Brain microvascular endothelial cell (primary cell): ENCODE measurements at regions not wholly inside any gene's neighbourhood (a gene's known extent, or its start where the extent isn't known, plus 50 kb on each side); places are given as distances from the start of the nearest gene placed in this dataset.
"Not testable (repeated sequence)": the region's sequence is repeated elsewhere in the genome, so short reads cannot be mapped to it uniquely, and the experiment has no call there.

Experiments
- DNase-seq: peaks from one replicate; pipeline ENCODE4 v3.0.0-alpha.2; 2020
- H3K27ac ChIP-seq: fragments of 250-450 bp; sonication (Bioruptor Pico); 2 replicates; pipeline ENCODE4 v1.5.1; 2020; ENCODE audit warnings: mild to moderate bottlenecking, moderate library complexity
- H3K27me3 ChIP-seq: fragments of 250-450 bp; sonication (Bioruptor Pico); replicated peaks from 2 replicates; pipeline ENCODE4 v1.5.1; 2020; ENCODE audit warnings: mild to moderate bottlenecking
- H3K36me3 ChIP-seq: fragments of 250-450 bp; sonication (Bioruptor Pico); replicated peaks from 2 replicates; pipeline ENCODE4 v1.5.1; 2020; ENCODE audit warnings: mild to moderate bottlenecking
- H3K4me3 ChIP-seq: 2 replicates; pipeline ENCODE4 v1.5.1; 2011; ENCODE audit warnings: low read depth, mild to moderate bottlenecking, control low read depth, low read length, moderate library complexity
- in situ Hi-C: cut with HindIII; loops from 2 replicates; pipeline ENCODE4 v1.10.0; 2017; ENCODE audit warnings: low sequenced_read_pairs, low pct_ligation_motif_present
- TF ChIP-seq, protein P1 (sequence below): IDR thresholded peaks from 2 replicates; pipeline ENCODE4 v1.5.1; 2011; ENCODE audit warnings: low read depth, mild to moderate bottlenecking, moderate library complexity, low read length, control low read depth, inconsistent platforms; ENCODE audit errors: missing control alignments

GRCh38 chr6:8619853-8620252 lies 184.5 kb upstream of the SLC35B3 start:
- no peak for DNase-seq
- Histone ChIP-seq H3K4me3 (no peak overlapping the region), H3K27ac (no peak overlapping the region), H3K27me3 (no peaks in the 10 kb centered on the region), H3K36me3 (no peaks in the 10 kb centered on the region)
- in situ Hi-C loops, result no loop called here
- TF ChIP-seq, protein P1, sequence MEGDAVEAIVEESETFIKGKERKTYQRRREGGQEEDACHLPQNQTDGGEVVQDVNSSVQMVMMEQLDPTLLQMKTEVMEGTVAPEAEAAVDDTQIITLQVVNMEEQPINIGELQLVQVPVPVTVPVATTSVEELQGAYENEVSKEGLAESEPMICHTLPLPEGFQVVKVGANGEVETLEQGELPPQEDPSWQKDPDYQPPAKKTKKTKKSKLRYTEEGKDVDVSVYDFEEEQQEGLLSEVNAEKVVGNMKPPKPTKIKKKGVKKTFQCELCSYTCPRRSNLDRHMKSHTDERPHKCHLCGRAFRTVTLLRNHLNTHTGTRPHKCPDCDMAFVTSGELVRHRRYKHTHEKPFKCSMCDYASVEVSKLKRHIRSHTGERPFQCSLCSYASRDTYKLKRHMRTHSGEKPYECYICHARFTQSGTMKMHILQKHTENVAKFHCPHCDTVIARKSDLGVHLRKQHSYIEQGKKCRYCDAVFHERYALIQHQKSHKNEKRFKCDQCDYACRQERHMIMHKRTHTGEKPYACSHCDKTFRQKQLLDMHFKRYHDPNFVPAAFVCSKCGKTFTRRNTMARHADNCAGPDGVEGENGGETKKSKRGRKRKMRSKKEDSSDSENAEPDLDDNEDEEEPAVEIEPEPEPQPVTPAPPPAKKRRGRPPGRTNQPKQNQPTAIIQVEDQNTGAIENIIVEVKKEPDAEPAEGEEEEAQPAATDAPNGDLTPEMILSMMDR, result no peak

DNA sequence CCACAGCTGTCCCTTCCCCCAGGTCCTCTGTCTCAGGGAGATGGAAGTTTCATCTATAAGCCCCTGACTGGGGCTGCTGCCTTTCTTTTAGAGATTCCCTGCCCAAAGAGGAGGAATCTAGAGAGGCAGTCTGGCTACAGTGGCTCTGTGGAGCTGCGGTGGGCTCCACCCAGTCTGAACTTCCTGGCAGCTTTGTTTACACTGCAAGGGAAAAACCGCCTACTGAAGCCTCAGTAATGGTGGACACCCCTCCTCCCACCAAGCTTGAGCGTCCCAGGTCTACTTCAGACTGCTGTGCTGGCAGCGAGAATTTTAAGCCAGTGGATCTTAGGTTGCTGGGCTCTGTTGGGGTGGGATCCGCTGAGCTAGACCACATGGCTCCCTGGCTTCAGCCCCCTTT lies 184.1 kb upstream of the SLC35B3 start:
- in situ Hi-C loops, DNase-seq, H3K4me3 ChIP-seq: not testable (repeated sequence)

GRCh38 chr6:8608737-8609136 lies 173.4 kb upstream of the SLC35B3 start:
- in situ Hi-C loops, result no loop called here
- TF ChIP-seq, protein P1, result no peak
- H3K27me3 ChIP-seq, result no peaks in the 10 kb centered on the region
- DNase-seq, result no peak
- H3K4me3 ChIP-seq, result no peak overlapping the region
- no peak overlapping the region for H3K27ac ChIP-seq
- H3K36me3 ChIP-seq, result no peaks in the 10 kb centered on the region

More for the DNA sequence above, 184.1 kb upstream of the SLC35B3 start:
- not testable (repeated sequence) for H3K27ac ChIP-seq, H3K27me3 ChIP-seq, H3K36me3 ChIP-seq

- H3K27ac ChIP-seq, result no peak overlapping the region
- no peaks in the 10 kb centered on the region for H3K36me3 ChIP-seq
- TF ChIP-seq, protein P1, result no peak
- no peaks in the 10 kb centered on the region for H3K27me3 ChIP-seq
- H3K4me3 ChIP-seq, result no peak overlapping the region
- no peak for DNase-seq
- in situ Hi-C loops, result no loop called here
Measured at GRCh38 chr6:8589941-8590729, 154.8 kb upstream of the SLC35B3 start.

GRCh38 chr6:8588176-8588575 lies 152.8 kb upstream of the SLC35B3 start:
- Histone ChIP-seq H3K36me3 (no peaks in the 10 kb centered on the region), H3K27me3 (no peaks in the 10 kb centered on the region), H3K4me3 (no peak overlapping the region), H3K27ac (no peak overlapping the region)
- DNase-seq, result no peak
- in situ Hi-C loops, result no loop called here
- TF ChIP-seq, protein P1, result no peak

GRCh38 chr6:8583291-8583690 lies 147.9 kb upstream of the SLC35B3 start:
- H3K4me3 ChIP-seq, result no peak overlapping the region
- no peaks in the 10 kb centered on the region for H3K27me3 ChIP-seq
- TF ChIP-seq, protein P1, result no peak
- in situ Hi-C loops, result no loop called here
- no peak for DNase-seq
- no peaks in the 10 kb centered on the region for H3K36me3 ChIP-seq
- no peak overlapping the region for H3K27ac ChIP-seq
